ENCODE measurements at regions not wholly inside any gene's neighbourhood (a gene's known extent, or its start where the extent isn't known, plus 50 kb on each side); places are given as distances from the start of the nearest gene placed in this dataset.

GRCh38 chr10:44760513-44760912 lies 150.6 kb upstream of the TMEM72 start:
- H2BK12ac ChIP-seq (ENCODE audit: low read length) = no peak overlapping the region
- H3K4ac ChIP-seq (ENCODE audit: low read length) = no peak overlapping the region
- no peak overlapping the region for H2AK5ac ChIP-seq (ENCODE audit: low read depth, low read length)
- H3K36me3 ChIP-seq (replicated peaks in 1 of 2; ENCODE audit: control insufficient read depth in 2 of 2, insufficient read depth in 2 of 2, low read length in 2 of 2) = no peaks in the 10 kb centered on the region
- no peaks in the 10 kb centered on the region for H3K79me1 ChIP-seq (ENCODE audit: low read depth, low read length)
- no peak overlapping the region for H3K4me2 ChIP-seq (ENCODE audit: insufficient read depth, low read length, poor library complexity, severe bottlenecking)
- no peak overlapping the region for H3K9ac ChIP-seq (ENCODE audit: low read depth, low read length, poor library complexity)
- H2BK120ac ChIP-seq (ENCODE audit: low read depth, low read length) = no peak overlapping the region
- no peak overlapping the region for H3K14ac ChIP-seq (ENCODE audit: low read length)
- H3K27me3 ChIP-seq (ENCODE audit: control insufficient read depth in 3 of 3, insufficient read depth in 3 of 3, low read depth in 1 of 3, low read length in 3 of 3) = no peaks in the 10 kb centered on the region
- H3K9me3 ChIP-seq (replicated peaks in 1 of 2; ENCODE audit: control insufficient read depth in 2 of 2, insufficient read depth in 1 of 2, low read depth in 1 of 2, low read length in 2 of 2) = no peaks in the 10 kb centered on the region
- H3K4me1 ChIP-seq (ENCODE audit: control insufficient read depth in 2 of 2, insufficient read depth in 1 of 2, low read depth in 1 of 2, low read length in 2 of 2) = no peaks in the 10 kb centered on the region
- no peak overlapping the region for H2BK15ac ChIP-seq (ENCODE audit: low read length)
- H3K4me3 ChIP-seq (ENCODE audit: low read length in 2 of 2) = no peak overlapping the region
- no peak overlapping the region for H4K8ac ChIP-seq (ENCODE audit: low read depth, low read length)
- no peak overlapping the region for H2BK5ac ChIP-seq (ENCODE audit: low read length)
- DNase-seq (ENCODE audit: low spot score) = no peak
- no peak overlapping the region for H3K23ac ChIP-seq (ENCODE audit: low read depth, low read length, poor library complexity)
- no CpG with 5 or more reads among the region's 1 CpG for WGBS, 2 donors (ENCODE audit: extremely low coverage in 2 of 2, insufficient read length in 2 of 2, insufficient replicate concordance in 1 of 2)
- H4K91ac ChIP-seq (ENCODE audit: low read depth, low read length, poor library complexity) = no peak overlapping the region
- no peak overlapping the region for H3K18ac ChIP-seq (ENCODE audit: low read length)
- no peak overlapping the region for H2AFZ ChIP-seq (ENCODE audit: low read length)
- no peak overlapping the region for H3K27ac ChIP-seq (replicated peaks; ENCODE audit: low read length)

- DNase-seq (ENCODE audit: low spot score) = no peak
- Histone ChIP-seq H3K23ac (ENCODE audit: low read depth, low read length, poor library complexity) (no peak overlapping the region), H3K27ac (replicated peaks; ENCODE audit: low read length) (no peak overlapping the region), H3K9me3 (replicated peaks in 1 of 2; ENCODE audit: control insufficient read depth in 2 of 2, insufficient read depth in 1 of 2, low read depth in 1 of 2, low read length in 2 of 2) (no peaks in the 10 kb centered on the region), H2BK15ac (ENCODE audit: low read length) (no peak overlapping the region), H2BK120ac (ENCODE audit: low read depth, low read length) (no peak overlapping the region), H3K4me1 (ENCODE audit: control insufficient read depth in 2 of 2, insufficient read depth in 1 of 2, low read depth in 1 of 2, low read length in 2 of 2) (peaks cover 0 to under 1% of the 10 kb centered on the region in 2 donors), H3K4me2 (ENCODE audit: insufficient read depth, low read length, poor library complexity, severe bottlenecking) (no peak overlapping the region), H3K36me3 (replicated peaks in 1 of 2; ENCODE audit: control insufficient read depth in 2 of 2, insufficient read depth in 2 of 2, low read length in 2 of 2) (no peaks in the 10 kb centered on the region), H3K27me3 (ENCODE audit: control insufficient read depth in 3 of 3, insufficient read depth in 3 of 3, low read depth in 1 of 3, low read length in 3 of 3) (no peaks in the 10 kb centered on the region), H2AK5ac (ENCODE audit: low read depth, low read length) (no peak overlapping the region), H2AFZ (ENCODE audit: low read length) (no peak overlapping the region), H3K4ac (ENCODE audit: low read length) (no peak overlapping the region), H3K14ac (ENCODE audit: low read length) (no peak overlapping the region), H2BK12ac (ENCODE audit: low read length) (no peak overlapping the region), H3K79me1 (ENCODE audit: low read depth, low read length) (no peaks in the 10 kb centered on the region), H3K4me3 (ENCODE audit: low read length in 2 of 2) (no peak overlapping the region), H4K8ac (ENCODE audit: low read depth, low read length) (no peak overlapping the region), H2BK5ac (ENCODE audit: low read length) (no peak overlapping the region), H3K18ac (ENCODE audit: low read length) (no peak overlapping the region), H4K91ac (ENCODE audit: low read depth, low read length, poor library complexity) (no peak overlapping the region), H3K9ac (ENCODE audit: low read depth, low read length, poor library complexity) (no peak overlapping the region)
- WGBS, 2 donors (ENCODE audit: extremely low coverage in 2 of 2, insufficient read length in 2 of 2, insufficient replicate concordance in 1 of 2) = no CpG with 5 or more reads among the region's 5 CpGs
Observed at GRCh38 chr10:44761076-44761475, 150.1 kb upstream of the TMEM72 start.

GRCh38 chr10:44763331-44763730 lies 147.8 kb upstream of the TMEM72 start:
- Histone ChIP-seq H3K18ac (ENCODE audit: low read length) (no peak overlapping the region), H3K9me3 (replicated peaks in 1 of 2; ENCODE audit: control insufficient read depth in 2 of 2, insufficient read depth in 1 of 2, low read depth in 1 of 2, low read length in 2 of 2) (no peaks in the 10 kb centered on the region), H3K4me1 (ENCODE audit: control insufficient read depth in 2 of 2, insufficient read depth in 1 of 2, low read depth in 1 of 2, low read length in 2 of 2) (peaks cover 0 to 6% of the 10 kb centered on the region in 2 donors), H2BK120ac (ENCODE audit: low read depth, low read length) (no peak overlapping the region), H3K14ac (ENCODE audit: low read length) (no peak overlapping the region), H4K8ac (ENCODE audit: low read depth, low read length) (no peak overlapping the region), H3K36me3 (replicated peaks in 1 of 2; ENCODE audit: control insufficient read depth in 2 of 2, insufficient read depth in 2 of 2, low read length in 2 of 2) (no peaks in the 10 kb centered on the region), H3K79me1 (ENCODE audit: low read depth, low read length) (no peaks in the 10 kb centered on the region), H2AFZ (ENCODE audit: low read length) (no peak overlapping the region), H3K23ac (ENCODE audit: low read depth, low read length, poor library complexity) (no peak overlapping the region), H3K4me3 (ENCODE audit: low read length in 2 of 2) (no peak overlapping the region), H3K4me2 (ENCODE audit: insufficient read depth, low read length, poor library complexity, severe bottlenecking) (no peak overlapping the region), H3K27me3 (ENCODE audit: control insufficient read depth in 3 of 3, insufficient read depth in 3 of 3, low read depth in 1 of 3, low read length in 3 of 3) (no peaks in the 10 kb centered on the region), H2BK15ac (ENCODE audit: low read length) (no peak overlapping the region), H3K27ac (replicated peaks; ENCODE audit: low read length) (no peak overlapping the region), H2BK12ac (ENCODE audit: low read length) (no peak overlapping the region), H3K9ac (ENCODE audit: low read depth, low read length, poor library complexity) (no peak overlapping the region), H3K4ac (ENCODE audit: low read length) (no peak overlapping the region), H2BK5ac (ENCODE audit: low read length) (no peak overlapping the region), H2AK5ac (ENCODE audit: low read depth, low read length) (no peak overlapping the region), H4K91ac (ENCODE audit: low read depth, low read length, poor library complexity) (no peak overlapping the region)
- DNase-seq (ENCODE audit: low spot score) = no peak
- no CpG with 5 or more reads among the region's 3 CpGs for WGBS, 2 donors (ENCODE audit: extremely low coverage in 2 of 2, insufficient read length in 2 of 2, insufficient replicate concordance in 1 of 2)

GRCh38 chr10:44765299-44765698 lies 145.8 kb upstream of the TMEM72 start:
- no peak overlapping the region for H4K91ac ChIP-seq (ENCODE audit: low read depth, low read length, poor library complexity)
- no peak for DNase-seq (ENCODE audit: low spot score)
- no peak overlapping the region for H2BK120ac ChIP-seq (ENCODE audit: low read depth, low read length)
- no peak overlapping the region for H2AK5ac ChIP-seq (ENCODE audit: low read depth, low read length)
- no peak overlapping the region for H2BK12ac ChIP-seq (ENCODE audit: low read length)
- no CpG with 5 or more reads among the region's 1 CpG for WGBS, 2 donors (ENCODE audit: extremely low coverage in 2 of 2, insufficient read length in 2 of 2, insufficient replicate concordance in 1 of 2)
- H3K23ac ChIP-seq (ENCODE audit: low read depth, low read length, poor library complexity) = no peak overlapping the region
- H3K27me3 ChIP-seq (ENCODE audit: control insufficient read depth in 3 of 3, insufficient read depth in 3 of 3, low read depth in 1 of 3, low read length in 3 of 3) = no peaks in the 10 kb centered on the region
- H2BK5ac ChIP-seq (ENCODE audit: low read length) = no peak overlapping the region
- H3K4me1 ChIP-seq (ENCODE audit: control insufficient read depth in 2 of 2, insufficient read depth in 1 of 2, low read depth in 1 of 2, low read length in 2 of 2) = peaks cover 0 to 7% of the 10 kb centered on the region in 2 donors
- H3K18ac ChIP-seq (ENCODE audit: low read length) = no peak overlapping the region
- H4K8ac ChIP-seq (ENCODE audit: low read depth, low read length) = no peak overlapping the region
- H3K14ac ChIP-seq (ENCODE audit: low read length) = no peak overlapping the region
- H3K4ac ChIP-seq (ENCODE audit: low read length) = no peak overlapping the region
- no peak overlapping the region for H2AFZ ChIP-seq (ENCODE audit: low read length)
- H2BK15ac ChIP-seq (ENCODE audit: low read length) = no peak overlapping the region
- no peaks in the 10 kb centered on the region for H3K79me1 ChIP-seq (ENCODE audit: low read depth, low read length)
- no peaks in the 10 kb centered on the region for H3K36me3 ChIP-seq (replicated peaks in 1 of 2; ENCODE audit: control insufficient read depth in 2 of 2, insufficient read depth in 2 of 2, low read length in 2 of 2)
- no peak overlapping the region for H3K4me3 ChIP-seq (ENCODE audit: low read length in 2 of 2)
- no peak overlapping the region for H3K4me2 ChIP-seq (ENCODE audit: insufficient read depth, low read length, poor library complexity, severe bottlenecking)
- no peak overlapping the region for H3K27ac ChIP-seq (replicated peaks; ENCODE audit: low read length)
- no peak overlapping the region for H3K9ac ChIP-seq (ENCODE audit: low read depth, low read length, poor library complexity)
- no peaks in the 10 kb centered on the region for H3K9me3 ChIP-seq (replicated peaks in 1 of 2; ENCODE audit: control insufficient read depth in 2 of 2, insufficient read depth in 1 of 2, low read depth in 1 of 2, low read length in 2 of 2)

Measured in neuronal stem cell (in vitro differentiated cells).